ENCODE measurements at regions not wholly inside any gene's neighbourhood (a gene's known extent, or its start where the extent isn't known, plus 50 kb on each side); places are given as distances from the start of the nearest gene placed in this dataset.
"Not testable (repeated sequence)": the region's sequence is repeated elsewhere in the genome, so short reads cannot be mapped to it uniquely, and the experiment has no call there.

DNA sequence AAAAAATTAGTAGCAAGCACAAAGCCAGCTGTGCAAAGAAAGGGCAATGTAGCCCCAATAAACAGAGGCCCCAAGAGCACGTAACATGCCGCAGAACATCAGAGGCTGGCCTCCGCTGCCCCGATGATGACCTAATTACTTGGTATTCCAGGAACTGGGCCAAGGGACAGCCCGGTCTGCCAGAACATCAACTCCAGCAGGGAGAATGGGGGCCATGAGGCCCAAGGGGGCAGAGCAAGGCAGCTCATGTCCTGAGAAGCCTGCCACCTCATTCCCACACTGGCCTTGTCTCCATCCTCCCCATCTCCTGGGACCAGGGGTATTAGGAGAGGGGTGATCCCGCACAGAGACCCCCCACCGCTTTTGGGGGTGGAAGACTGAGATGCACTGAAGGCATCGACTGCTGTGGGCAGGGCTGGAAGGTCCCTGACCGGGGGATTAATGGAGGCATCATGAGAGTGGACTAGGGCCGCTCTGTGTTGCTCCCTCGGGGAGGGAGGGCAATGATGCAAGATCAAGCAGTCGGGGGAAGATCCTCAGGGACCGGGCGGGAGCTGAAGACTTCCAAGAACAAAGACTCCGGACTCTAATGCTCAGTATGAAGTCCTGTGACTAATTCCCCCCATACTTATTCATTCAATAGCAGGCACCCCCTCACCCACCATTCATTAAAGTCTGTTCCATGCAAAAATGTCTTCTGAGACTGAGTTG, 192.3 kb downstream of the BCL2L11 start:
- not testable (repeated sequence) for DNase-seq (ENCODE audit: low spot score); H3K27me3 Mint-ChIP-seq (ENCODE audit: insufficient read depth, low read depth); H3K9me3 Mint-ChIP-seq; H3K27ac ChIP-seq; H3K27ac Mint-ChIP-seq; H3F3A ChIP-seq (ENCODE audit: low read depth); H3K9me3 ChIP-seq (ENCODE audit: low read depth); H2AFZ ChIP-seq (replicated peaks); H3K79me2 ChIP-seq (ENCODE audit: low read depth); H3K36me3 Mint-ChIP-seq; H4K20me1 ChIP-seq (ENCODE audit: low read depth); H3K27me3 ChIP-seq; H3K4me1 Mint-ChIP-seq; H3K4me2 ChIP-seq; H3K4me3 ChIP-seq; H3K4me3 Mint-ChIP-seq; H3K4me1 ChIP-seq; H3K36me3 ChIP-seq; H3K9ac ChIP-seq

- not testable (repeated sequence) for H3K4me2 ChIP-seq; H3K27me3 Mint-ChIP-seq (ENCODE audit: insufficient read depth, low read depth); H3K27ac ChIP-seq; H3K79me2 ChIP-seq (ENCODE audit: low read depth); H3K36me3 Mint-ChIP-seq; H3K27ac Mint-ChIP-seq; H3K4me3 Mint-ChIP-seq; H3K4me1 ChIP-seq; H4K20me1 ChIP-seq (ENCODE audit: low read depth); H3K9me3 ChIP-seq (ENCODE audit: low read depth); H3K4me1 Mint-ChIP-seq; H3K4me3 ChIP-seq; DNase-seq (ENCODE audit: low spot score); H3K36me3 ChIP-seq; H3F3A ChIP-seq (ENCODE audit: low read depth); H3K9ac ChIP-seq; H3K27me3 ChIP-seq; H2AFZ ChIP-seq (replicated peaks); H3K9me3 Mint-ChIP-seq
These were observed 193.0 kb downstream of the BCL2L11 start for GRCh38 chr2:111313711-111314110.

GRCh38 chr2:111315188-111315917, 194.6 kb downstream of the BCL2L11 start:
- not testable (repeated sequence) for H3K9me3 Mint-ChIP-seq; H3K27me3 Mint-ChIP-seq (ENCODE audit: insufficient read depth, low read depth)

DNA sequence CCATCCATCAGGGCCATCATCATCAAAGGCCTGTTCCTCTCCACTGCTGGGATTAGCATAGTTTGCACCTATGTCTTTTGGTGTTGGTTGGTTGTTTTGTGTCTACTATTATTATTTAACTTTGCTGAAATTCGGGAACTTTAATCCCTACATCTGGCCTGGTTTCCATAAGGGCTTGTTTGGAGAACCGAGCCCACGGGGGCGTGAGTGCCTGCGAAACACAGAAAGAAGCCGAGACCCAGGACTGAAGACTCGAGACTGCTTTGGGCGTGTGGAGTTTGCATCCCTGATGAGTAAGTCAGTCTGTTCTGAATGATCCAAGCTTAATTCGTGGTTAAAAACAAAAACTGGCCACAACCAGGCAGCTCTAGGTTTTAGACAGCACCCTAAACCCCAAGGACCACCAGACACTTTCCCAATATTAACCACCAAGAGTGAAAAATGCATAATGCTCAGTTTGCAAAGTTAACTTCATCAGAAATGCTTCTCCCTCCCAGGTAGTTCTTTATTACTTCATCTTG, 195.6 kb downstream of the BCL2L11 start:
- not testable (repeated sequence) for H3K4me2 ChIP-seq; H3K9me3 Mint-ChIP-seq; H3K4me3 ChIP-seq; H3K4me1 Mint-ChIP-seq; H4K20me1 ChIP-seq (ENCODE audit: low read depth); H3K27ac ChIP-seq; H3K27me3 ChIP-seq; H3K4me1 ChIP-seq; H3K9ac ChIP-seq; H2AFZ ChIP-seq (replicated peaks); H3K36me3 Mint-ChIP-seq; H3K36me3 ChIP-seq; H3K27me3 Mint-ChIP-seq (ENCODE audit: insufficient read depth, low read depth); DNase-seq (ENCODE audit: low spot score); H3K4me3 Mint-ChIP-seq; H3F3A ChIP-seq (ENCODE audit: low read depth); H3K9me3 ChIP-seq (ENCODE audit: low read depth); H3K79me2 ChIP-seq (ENCODE audit: low read depth); H3K27ac Mint-ChIP-seq

More at GRCh38 chr2:111315188-111315917, 194.6 kb downstream of the BCL2L11 start:
- H3K4me3 Mint-ChIP-seq; H3K9me3 ChIP-seq (ENCODE audit: low read depth); H3K9ac ChIP-seq; DNase-seq (ENCODE audit: low spot score); H3K27ac Mint-ChIP-seq; H3K4me1 ChIP-seq; H3K4me1 Mint-ChIP-seq; H3K79me2 ChIP-seq (ENCODE audit: low read depth); H3K36me3 ChIP-seq; H3K4me3 ChIP-seq; H3K27ac ChIP-seq; H3F3A ChIP-seq (ENCODE audit: low read depth); H4K20me1 ChIP-seq (ENCODE audit: low read depth); H3K27me3 ChIP-seq; H2AFZ ChIP-seq (replicated peaks); H3K36me3 Mint-ChIP-seq; H3K4me2 ChIP-seq: not testable (repeated sequence)

GRCh38 chr2:111316881-111317549, 196.3 kb downstream of the BCL2L11 start:
- H3K27ac Mint-ChIP-seq; H3K4me1 ChIP-seq; H3K4me3 Mint-ChIP-seq; H3K36me3 Mint-ChIP-seq; H4K20me1 ChIP-seq (ENCODE audit: low read depth); H3K4me2 ChIP-seq; H3K27me3 Mint-ChIP-seq (ENCODE audit: insufficient read depth, low read depth); H3K27ac ChIP-seq; H3K4me3 ChIP-seq; H3K36me3 ChIP-seq; H3K9me3 Mint-ChIP-seq; H3K4me1 Mint-ChIP-seq; H3K9ac ChIP-seq; H3K27me3 ChIP-seq; H3F3A ChIP-seq (ENCODE audit: low read depth); DNase-seq (ENCODE audit: low spot score); H2AFZ ChIP-seq (replicated peaks); H3K79me2 ChIP-seq (ENCODE audit: low read depth); H3K9me3 ChIP-seq (ENCODE audit: low read depth): not testable (repeated sequence)

DNA sequence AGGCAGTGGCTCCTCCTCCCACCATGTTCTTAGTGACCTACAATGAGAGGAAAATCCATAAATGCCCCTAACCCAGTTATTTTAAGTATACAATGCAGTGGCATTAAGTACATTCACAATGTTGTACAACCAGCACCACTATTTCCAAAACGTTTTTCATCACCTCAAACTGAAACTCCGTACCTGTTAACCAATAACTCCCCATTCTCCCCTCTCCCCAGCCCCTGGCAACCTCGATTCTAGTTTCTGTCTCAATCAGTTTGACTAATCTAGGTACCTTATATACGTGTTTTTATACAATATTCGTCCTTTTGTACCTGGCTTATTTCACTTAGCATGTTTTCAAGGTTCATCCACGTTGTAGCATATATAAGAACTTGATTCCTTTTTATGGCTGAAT, 198.8 kb downstream of the BCL2L11 start:
- not testable (repeated sequence) for H3K4me3 ChIP-seq; DNase-seq (ENCODE audit: low spot score); H3K4me2 ChIP-seq; H3K36me3 ChIP-seq; H3K9me3 Mint-ChIP-seq; H3K27me3 ChIP-seq; H4K20me1 ChIP-seq (ENCODE audit: low read depth); H3K9ac ChIP-seq; H3K27ac ChIP-seq; H3F3A ChIP-seq (ENCODE audit: low read depth); H3K79me2 ChIP-seq (ENCODE audit: low read depth); H3K9me3 ChIP-seq (ENCODE audit: low read depth); H3K27ac Mint-ChIP-seq; H3K4me1 Mint-ChIP-seq; H3K27me3 Mint-ChIP-seq (ENCODE audit: insufficient read depth, low read depth); H2AFZ ChIP-seq (replicated peaks); H3K36me3 Mint-ChIP-seq; H3K4me3 Mint-ChIP-seq; H3K4me1 ChIP-seq

DNA sequence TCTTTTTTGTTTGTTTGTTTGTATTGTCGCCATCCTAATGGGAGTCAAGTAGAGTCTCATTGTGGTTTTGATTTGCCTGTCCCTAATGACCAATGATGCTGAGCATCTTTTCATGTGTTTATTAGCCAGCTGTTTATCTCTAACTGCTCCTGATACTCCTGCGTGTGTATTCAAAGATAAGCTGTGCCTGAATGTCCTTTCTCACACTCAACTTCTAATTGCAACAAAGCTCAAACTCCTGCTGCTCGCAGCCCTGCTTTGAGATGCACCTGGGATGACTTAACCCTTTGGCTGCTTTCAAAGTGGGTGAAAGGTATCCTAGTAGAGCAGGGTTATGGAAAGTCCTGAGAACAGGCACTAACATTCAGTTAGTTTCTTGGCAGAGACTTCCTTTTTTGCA, 199.6 kb downstream of the BCL2L11 start:
- DNase-seq (ENCODE audit: low spot score); H3K4me1 ChIP-seq; H3K79me2 ChIP-seq (ENCODE audit: low read depth); H3K27me3 Mint-ChIP-seq (ENCODE audit: insufficient read depth, low read depth); H3K36me3 ChIP-seq; H4K20me1 ChIP-seq (ENCODE audit: low read depth); H3K9ac ChIP-seq; H3K9me3 ChIP-seq (ENCODE audit: low read depth); H3K4me3 ChIP-seq; H3K36me3 Mint-ChIP-seq; H3K27ac ChIP-seq; H3K27ac Mint-ChIP-seq; H3K4me2 ChIP-seq; H3K27me3 ChIP-seq; H3K9me3 Mint-ChIP-seq; H2AFZ ChIP-seq (replicated peaks); H3K4me3 Mint-ChIP-seq; H3F3A ChIP-seq (ENCODE audit: low read depth); H3K4me1 Mint-ChIP-seq: not testable (repeated sequence)

DNA sequence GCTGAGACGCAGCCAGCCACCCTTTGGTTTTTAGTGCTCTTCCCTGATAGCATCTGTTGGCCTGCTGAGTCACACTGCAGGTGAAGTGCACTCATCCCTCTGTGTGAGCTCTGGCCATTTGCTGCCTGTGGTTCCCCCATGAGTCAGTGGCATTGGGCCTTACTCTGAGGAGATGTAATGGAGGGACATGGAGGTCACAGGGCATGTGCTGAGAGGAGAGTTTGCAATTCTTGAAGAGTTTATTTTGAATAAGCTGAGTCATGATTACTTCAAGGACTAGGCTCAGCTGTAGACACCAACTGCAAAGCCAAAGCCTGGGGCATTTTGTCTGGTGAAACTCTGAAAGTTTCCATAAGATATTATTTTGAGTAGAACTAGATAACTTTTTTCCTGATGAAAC, 200.3 kb downstream of the BCL2L11 start:
- H3K36me3 ChIP-seq; H3K27me3 Mint-ChIP-seq (ENCODE audit: insufficient read depth, low read depth); H3K9me3 ChIP-seq (ENCODE audit: low read depth); H3K4me3 ChIP-seq; H3K36me3 Mint-ChIP-seq; H3K27me3 ChIP-seq; H3K4me1 ChIP-seq; H3K27ac Mint-ChIP-seq; H3K79me2 ChIP-seq (ENCODE audit: low read depth); H3K4me3 Mint-ChIP-seq; H3K27ac ChIP-seq; H4K20me1 ChIP-seq (ENCODE audit: low read depth); H2AFZ ChIP-seq (replicated peaks); DNase-seq (ENCODE audit: low spot score); H3K4me2 ChIP-seq; H3K4me1 Mint-ChIP-seq; H3K9ac ChIP-seq; H3F3A ChIP-seq (ENCODE audit: low read depth); H3K9me3 Mint-ChIP-seq: not testable (repeated sequence)

Data from neural progenitor cell (in vitro differentiated cells).